ENCODE measurements at regions not wholly inside any gene's neighbourhood (a gene's known extent, or its start where the extent isn't known, plus 50 kb on each side); places are given as distances from the start of the nearest gene placed in this dataset.
"Not testable (repeated sequence)": the region's sequence is repeated elsewhere in the genome, so short reads cannot be mapped to it uniquely, and the experiment has no call there.

- DNase-seq: not testable (repeated sequence)
Measured at GRCh38 chr9:2397875-2398274, 223.7 kb upstream of the VLDLR start.

- DNase-seq: not testable (repeated sequence)
Measured at GRCh38 chr9:2401746-2402145, 219.8 kb upstream of the VLDLR start.

GRCh38 chr9:2403701-2404100, 217.9 kb upstream of the VLDLR start:
- DNase-seq: no peak

GRCh38 chr9:2406252-2406651, 215.3 kb upstream of the VLDLR start:
- no peak for DNase-seq

- no peak for DNase-seq
Measured at GRCh38 chr9:2407450-2407849, 214.1 kb upstream of the VLDLR start.

GRCh38 chr9:2411459-2412215, 209.9 kb upstream of the VLDLR start:
- DNase-seq: no peak

DNA sequence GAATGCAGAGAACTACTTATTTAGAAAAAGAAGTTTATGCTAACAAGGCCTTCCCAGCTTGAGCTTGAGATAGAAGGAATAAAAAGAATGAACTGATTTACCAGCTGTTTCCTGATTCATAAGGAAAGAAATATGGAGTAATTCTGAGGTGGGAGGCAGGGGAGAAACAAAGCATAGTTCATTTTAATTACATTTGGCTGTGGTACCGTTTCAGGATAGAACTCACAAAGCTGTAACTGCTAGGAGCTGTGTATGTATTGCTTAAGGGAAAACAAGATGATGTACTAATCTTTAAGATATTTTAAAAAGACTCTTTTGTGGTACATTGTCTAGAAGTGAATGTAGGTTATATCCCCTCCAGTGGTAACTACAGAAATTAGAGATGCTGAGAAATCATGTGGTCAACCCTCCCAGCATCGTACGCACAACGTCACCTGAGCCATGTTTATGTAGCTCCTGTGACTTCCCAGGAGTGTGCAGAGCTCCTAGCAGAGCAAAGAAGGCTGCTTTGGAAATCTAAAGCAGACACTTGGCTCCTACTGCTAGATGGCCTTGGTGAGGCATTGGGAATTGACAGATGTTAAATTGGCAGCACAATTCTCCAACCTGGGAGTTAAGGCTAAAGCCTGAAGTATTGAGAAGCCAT, 208.3 kb upstream of the VLDLR start:
- DNase-seq: no peak

DNA sequence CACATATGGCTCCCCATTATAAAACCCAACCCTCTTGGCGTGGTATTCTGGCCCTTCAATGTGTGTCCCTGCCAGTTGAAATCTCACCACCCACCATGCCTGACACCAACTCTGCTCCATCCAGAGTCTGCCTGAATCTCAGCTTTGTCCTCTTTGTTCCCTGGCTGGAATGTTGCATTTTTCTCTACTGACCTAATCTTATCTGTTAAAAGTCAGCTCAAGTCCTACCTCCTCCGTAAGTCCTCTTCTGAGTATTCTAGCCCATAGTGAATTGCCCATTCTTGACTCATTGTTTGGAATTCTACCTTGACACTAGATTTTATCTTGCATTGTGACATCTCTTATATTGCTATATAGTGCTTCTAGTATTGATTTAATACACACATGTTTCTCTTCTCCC, 207.1 kb upstream of the VLDLR start:
- no peak for DNase-seq

DNA sequence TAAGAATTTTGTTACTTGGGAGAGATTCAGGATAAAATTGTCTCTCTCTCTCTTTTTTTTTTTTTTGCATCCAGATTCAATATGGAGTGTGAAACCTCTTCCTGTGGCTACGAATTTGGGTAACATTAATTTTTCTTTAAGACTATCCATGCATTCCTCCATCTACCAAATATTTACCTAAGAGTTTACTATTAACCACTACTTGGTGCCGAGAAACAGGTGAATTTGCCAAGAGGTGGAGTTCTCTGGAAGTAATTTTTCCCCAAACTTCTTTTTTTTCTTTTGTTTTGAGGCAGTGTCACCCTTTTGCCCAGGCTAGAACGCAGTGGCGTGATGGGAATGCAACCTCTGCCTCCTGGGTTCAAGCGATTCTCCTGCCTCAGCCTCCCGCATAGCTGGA, 206.3 kb upstream of the VLDLR start:
- no peak for DNase-seq

- no peak for DNase-seq
Measured at GRCh38 chr9:2417730-2418129, 203.9 kb upstream of the VLDLR start.

DNA sequence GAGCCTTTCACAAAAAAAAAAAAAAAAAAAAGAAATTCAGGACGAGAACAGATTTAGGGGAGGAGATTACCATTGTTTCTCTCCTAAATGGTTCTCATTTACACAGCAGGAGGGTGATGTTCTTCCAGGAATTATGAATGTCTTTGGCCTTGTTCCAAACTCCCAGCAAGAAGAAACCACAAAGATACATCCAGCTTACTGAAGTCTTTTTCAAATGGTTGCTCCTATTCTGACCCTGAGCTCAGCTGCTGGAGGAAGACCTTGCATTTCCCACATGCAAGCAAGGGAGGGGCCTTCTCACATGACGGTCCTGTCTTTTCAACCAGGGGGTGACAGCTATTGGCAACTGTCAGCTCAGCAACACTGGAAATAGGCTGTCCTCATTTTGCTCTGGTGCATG, 203.0 kb upstream of the VLDLR start:
- no peak for DNase-seq

DNA sequence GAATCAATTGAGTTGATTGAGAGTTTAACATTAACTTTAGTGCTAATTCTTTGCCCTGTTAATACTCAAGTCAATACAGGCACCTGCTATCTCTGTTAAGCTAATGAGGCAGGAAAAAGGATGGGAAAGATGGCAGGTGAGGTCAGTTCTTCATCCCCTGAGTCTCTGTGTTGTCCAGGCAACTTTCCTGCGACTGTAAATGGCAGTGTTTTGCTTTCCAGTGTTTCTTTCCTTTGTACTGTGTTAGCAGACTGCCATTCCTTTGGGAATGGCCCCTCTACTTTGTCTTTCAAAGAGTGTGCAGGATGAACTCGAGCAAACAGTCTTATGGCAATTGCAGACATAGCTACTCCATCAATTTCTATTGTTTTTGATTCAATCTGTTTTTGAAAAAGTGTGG, 202.2 kb upstream of the VLDLR start:
- DNase-seq: no peak

GRCh38 chr9:2420543-2420942, 201.0 kb upstream of the VLDLR start:
- no peak for DNase-seq

- DNase-seq: no peak
Measured at GRCh38 chr9:2424619-2425033, 197.0 kb upstream of the VLDLR start.

DNA sequence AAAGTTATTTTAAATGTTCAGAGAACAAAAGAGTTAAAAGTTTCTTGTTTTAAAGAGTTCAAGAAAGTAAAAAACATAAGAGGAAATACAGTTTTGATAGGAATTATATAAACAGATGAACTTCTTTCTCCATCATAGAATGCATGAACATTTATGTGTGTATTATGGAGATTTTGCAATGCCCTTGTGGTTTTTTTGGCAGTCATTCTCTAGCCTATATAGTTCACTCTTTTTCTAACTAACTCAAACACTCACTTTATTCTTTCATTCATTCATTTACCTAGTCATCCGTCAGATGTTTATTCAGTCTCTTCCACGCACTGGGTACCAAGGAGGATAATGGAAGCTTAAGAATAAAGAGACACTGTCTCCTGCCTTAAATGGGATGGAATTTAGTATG, 195.9 kb upstream of the VLDLR start:
- no peak for DNase-seq

DNA sequence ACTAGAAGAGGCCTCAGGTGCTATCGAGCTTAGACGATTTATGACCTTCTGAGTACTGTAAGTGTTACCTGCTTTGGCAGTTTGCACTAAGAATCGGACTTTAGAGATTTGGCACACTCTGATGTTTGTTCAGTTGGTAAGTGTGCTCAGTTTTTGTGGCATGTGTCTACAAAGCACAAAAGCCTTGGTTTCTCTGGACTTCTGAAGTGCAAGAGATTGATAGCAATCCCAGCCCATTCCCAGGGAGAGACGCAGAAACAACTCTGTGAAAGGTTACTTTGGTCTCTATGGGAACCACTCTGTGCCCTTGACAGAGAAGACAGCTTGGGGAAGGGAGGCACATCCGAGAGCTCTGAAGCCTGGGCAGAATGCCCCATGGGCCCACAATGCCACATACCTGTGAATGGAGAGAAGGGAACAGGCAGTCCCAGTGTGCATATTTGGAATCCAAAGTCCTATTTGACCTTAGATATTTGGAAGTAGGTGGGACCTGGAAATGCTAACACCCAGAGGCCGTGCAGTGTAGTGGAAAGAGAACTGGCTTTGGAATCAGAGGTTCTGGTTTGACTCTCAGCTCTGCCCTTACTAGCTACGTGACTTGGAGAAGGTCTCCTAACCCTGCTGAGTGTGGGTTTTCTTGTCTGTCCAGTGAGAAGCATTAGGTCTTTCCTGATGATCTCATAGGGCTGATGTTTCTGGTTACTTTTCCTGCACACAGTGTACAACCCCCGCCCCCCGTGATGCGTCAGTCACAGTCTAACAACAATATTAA, 194.3 kb upstream of the VLDLR start:
- DNase-seq: peak; percentile 90

GRCh38 chr9:2439957-2440356, 181.6 kb upstream of the VLDLR start:
- DNase-seq: no peak

GRCh38 chr9:2443933-2444332, 177.7 kb upstream of the VLDLR start:
- DNase-seq: not testable (repeated sequence)

- no peak for DNase-seq
Measured at GRCh38 chr9:2448193-2448738, 173.3 kb upstream of the VLDLR start.

DNA sequence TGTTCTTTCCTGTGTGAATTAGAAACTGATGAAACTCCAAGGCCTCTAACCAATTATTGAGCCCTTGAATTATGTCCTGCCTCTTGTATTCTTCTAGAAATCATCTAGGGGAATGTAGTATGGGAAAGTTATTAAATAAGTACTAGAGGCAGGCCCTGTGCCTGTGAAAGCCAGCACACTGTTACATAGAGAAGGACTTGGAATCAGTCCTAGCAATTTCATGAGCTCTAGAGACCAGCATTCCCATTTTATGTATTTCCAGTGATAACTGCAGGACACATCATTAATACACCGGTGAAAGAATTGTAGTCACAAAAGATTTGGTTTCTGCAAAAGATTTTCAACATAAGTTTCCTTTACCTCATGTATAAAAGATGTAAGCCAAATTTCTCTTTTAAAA, 168.5 kb upstream of the VLDLR start:
- no peak for DNase-seq

DNA sequence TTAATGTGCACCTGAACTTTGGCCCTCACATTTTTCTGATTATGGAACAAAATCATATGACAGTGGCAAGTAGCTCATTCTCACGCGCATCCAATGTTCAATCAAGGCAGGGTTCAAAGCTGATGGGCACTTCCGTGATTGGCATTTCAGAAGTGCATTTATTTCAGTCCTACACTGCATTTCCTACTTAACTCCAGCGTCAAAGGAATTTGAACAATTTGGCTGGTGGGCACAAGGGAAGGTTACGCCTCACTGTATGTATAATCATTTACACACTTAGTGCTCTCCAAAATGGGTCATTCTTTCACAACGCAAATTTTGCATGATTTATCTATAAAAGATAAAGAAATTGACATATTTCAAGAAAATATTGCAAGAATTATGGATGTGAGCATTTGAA, 167.9 kb upstream of the VLDLR start:
- DNase-seq: no peak

GRCh38 chr9:2459756-2460155, 161.8 kb upstream of the VLDLR start:
- DNase-seq: no peak

DNA sequence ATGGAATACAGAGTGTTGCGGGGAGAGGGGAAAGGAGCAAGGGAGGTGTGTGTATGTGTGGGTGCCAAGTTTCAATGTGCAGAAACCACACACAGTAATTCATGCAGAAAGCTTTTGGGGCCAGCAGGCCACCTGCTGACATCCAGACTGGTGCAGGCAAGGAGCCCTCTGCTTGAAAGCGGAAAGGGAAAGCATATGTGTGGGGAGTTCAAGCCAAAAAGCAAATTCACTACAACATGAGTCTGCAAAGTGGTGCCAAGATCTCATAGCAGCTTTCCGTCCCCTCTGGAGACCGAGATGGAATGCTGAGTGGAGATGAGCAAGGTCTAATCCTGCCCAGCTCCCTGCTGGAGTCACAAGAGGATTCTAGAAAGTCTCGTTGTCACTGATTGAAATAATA, 159.7 kb upstream of the VLDLR start:
- DNase-seq: no peak

DNA sequence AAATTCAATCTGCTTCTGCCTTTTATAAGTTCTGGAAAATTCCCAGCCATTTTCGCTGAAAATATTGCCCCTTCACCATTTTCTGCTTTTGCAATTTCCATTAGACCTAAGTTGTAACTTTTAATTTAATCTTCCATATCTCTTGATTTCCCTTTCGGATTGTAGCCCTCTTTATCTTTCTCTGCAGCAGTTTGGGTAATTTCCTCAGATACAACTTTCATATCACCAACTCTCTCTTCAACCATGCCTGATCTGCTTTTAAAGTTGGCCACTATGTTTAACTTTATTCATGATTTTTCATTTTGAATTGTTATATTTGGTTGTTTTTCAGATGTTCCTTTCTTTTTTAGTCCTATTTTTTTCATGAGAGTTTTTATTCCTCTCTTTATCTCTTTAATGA, 157.0 kb upstream of the VLDLR start:
- no peak for DNase-seq

Data from NCI-H510A treated with DMSO at 0.1 percent for 48 hours (cell line).